Lower leg skin (tissue), 4 donors: ENCODE measurements at regions not wholly inside any gene's neighbourhood (a gene's known extent, or its start where the extent isn't known, plus 50 kb on each side); places are given as distances from the start of the nearest gene placed in this dataset.

Experiments
- DNase-seq, 2 donors: peaks; one replicate each; pipeline ENCODE4 v3.0.0-alpha.2; 2019; ENCODE audit warnings: low spot score in 2 of 2
- H3K4me3 ChIP-seq: fragments of 200-600 bp; sonication (generic); 2 replicates; pipeline ENCODE4 v1.5.1; 2017; ENCODE audit warnings: mild to moderate bottlenecking, low read depth; ENCODE audit not compliant: poor library complexity, severe bottlenecking
- POLR2A ChIP-seq, 2 donors: fragments of 450-650 bp; IDR thresholded peaks; one replicate each; pipeline ENCODE4 v1.6.1; 2016 to 2017; ENCODE audit warnings: antibody characterized with exemption in 2 of 2, mild to moderate bottlenecking in 1 of 2, moderate library complexity in 1 of 2
- WGBS, 2 donors: methylation state at CpG; one replicate each; pipeline ENCODE4 v1.1.5; 2018; 5-methylcytosine and 5-hydroxymethylcytosine counted together
- intact Hi-C: fragments of 100-400 bp; cut with DNase I; formaldehyde crosslinking; loops from one replicate; pipeline ENCODE4 v1.15.0; 2023; ENCODE audit warnings: low total_unique reads
- TF ChIP-seq, protein P1 (sequence below), 3 donors: fragments of 450-650 bp; IDR thresholded peaks; one replicate each; pipeline ENCODE4 v1.5.1; 2016; ENCODE audit warnings: antibody characterized with exemption in 3 of 3, mild to moderate bottlenecking in 3 of 3, moderate library complexity in 2 of 3

DNA sequence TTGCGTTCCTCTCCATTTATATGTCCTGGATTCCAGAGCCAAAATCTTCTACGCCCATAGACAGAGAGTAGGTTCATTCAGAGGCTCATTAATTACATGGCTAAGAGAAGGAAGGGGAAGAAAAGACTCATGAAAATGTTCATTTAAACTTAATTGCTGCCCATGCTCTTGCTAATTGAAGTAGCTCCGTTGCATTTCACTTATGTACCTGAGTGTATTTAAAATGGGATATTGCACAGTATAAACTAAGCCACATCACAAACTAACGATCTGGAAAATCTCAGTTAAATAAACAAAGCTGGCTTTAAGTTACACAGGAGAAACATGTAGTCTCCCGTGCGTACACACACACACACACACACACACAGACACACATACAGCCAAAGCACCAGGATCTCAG lies 269.2 kb downstream of the CDC5L start:
- no peak for DNase-seq
- intact Hi-C loops = loop anchor here (10.0 kb wide), 2 partner anchors 182 to 1268 kb away; no protein-coding TSS in a partner anchor
- TF ChIP-seq, protein P1, sequence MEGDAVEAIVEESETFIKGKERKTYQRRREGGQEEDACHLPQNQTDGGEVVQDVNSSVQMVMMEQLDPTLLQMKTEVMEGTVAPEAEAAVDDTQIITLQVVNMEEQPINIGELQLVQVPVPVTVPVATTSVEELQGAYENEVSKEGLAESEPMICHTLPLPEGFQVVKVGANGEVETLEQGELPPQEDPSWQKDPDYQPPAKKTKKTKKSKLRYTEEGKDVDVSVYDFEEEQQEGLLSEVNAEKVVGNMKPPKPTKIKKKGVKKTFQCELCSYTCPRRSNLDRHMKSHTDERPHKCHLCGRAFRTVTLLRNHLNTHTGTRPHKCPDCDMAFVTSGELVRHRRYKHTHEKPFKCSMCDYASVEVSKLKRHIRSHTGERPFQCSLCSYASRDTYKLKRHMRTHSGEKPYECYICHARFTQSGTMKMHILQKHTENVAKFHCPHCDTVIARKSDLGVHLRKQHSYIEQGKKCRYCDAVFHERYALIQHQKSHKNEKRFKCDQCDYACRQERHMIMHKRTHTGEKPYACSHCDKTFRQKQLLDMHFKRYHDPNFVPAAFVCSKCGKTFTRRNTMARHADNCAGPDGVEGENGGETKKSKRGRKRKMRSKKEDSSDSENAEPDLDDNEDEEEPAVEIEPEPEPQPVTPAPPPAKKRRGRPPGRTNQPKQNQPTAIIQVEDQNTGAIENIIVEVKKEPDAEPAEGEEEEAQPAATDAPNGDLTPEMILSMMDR (IDR thresholded peaks at IDR 0.05) = no peak
- no peak for TF ChIP-seq POLR2A (IDR thresholded peaks at IDR 0.05)
- no peak overlapping the region for H3K4me3 ChIP-seq
- 85 to 89% methylated on average over 6 of the region's 6 CpGs for WGBS, 2 donors

DNA sequence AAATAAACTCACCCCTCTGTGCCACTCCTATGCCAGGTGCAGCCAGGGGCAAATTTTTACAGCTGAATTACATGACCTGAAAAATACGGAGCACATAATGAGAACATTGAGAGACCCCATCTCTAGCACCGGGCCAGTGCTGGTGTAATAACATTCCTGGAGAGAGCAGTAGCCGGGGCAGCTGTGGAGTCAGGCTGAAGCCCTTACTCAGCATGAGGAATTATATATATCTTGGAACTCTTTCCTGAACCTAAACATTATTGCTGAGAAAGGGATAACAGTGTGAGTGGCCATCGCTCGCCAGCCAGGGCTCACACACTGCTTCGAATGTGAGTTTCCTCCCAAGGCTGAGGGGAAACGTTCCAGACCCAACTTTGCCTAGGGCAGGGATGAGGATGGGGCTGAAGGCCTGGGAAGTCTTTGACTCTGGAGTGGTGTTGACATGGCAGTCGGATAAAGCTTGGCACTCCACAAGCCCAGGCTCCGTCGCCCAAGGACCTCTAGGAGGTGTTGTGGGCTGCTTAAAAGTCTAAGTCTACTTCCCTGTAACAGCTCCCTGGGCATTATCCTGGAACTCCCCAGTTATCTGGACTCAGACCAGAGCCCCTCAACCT lies 269.8 kb downstream of the CDC5L start:
- no peak for TF ChIP-seq POLR2A (IDR thresholded peaks at IDR 0.05)
- TF ChIP-seq, protein P1 (IDR thresholded peaks at IDR 0.05) = no peak
- no peak for DNase-seq
- 92 to 96% methylated on average over 10 of the region's 10 CpGs for WGBS, 2 donors
- intact Hi-C loops = loop anchor here (10.0 kb wide), 2 partner anchors 183 to 1267 kb away; no protein-coding TSS in a partner anchor
- H3K4me3 ChIP-seq = no peak overlapping the region

DNA sequence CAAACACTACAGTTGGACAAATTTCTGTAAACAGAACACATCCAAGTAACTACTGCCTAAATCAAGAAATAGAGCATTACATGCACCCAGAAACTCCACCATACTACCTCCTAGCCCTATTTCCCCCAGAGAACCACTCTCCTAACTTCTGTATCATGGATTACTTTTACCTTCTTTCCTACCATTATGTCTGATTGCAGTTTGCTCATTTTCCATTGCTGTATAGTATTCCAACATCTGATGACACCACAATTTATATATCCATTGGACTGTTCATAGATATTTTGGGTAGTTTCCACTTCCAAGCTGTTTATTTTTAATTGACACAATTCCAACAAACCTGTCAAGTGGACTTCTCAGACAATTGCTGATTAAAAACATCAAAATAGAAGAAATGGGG lies 271.1 kb downstream of the CDC5L start:
- TF ChIP-seq POLR2A (IDR thresholded peaks at IDR 0.05) = no peak
- TF ChIP-seq, protein P1 (IDR thresholded peaks at IDR 0.05) = no peak
- H3K4me3 ChIP-seq = no peak overlapping the region
- intact Hi-C loops = loop anchor here (10.0 kb wide), 2 partner anchors 184 to 1266 kb away; no protein-coding TSS in a partner anchor
- no peak for DNase-seq

DNA sequence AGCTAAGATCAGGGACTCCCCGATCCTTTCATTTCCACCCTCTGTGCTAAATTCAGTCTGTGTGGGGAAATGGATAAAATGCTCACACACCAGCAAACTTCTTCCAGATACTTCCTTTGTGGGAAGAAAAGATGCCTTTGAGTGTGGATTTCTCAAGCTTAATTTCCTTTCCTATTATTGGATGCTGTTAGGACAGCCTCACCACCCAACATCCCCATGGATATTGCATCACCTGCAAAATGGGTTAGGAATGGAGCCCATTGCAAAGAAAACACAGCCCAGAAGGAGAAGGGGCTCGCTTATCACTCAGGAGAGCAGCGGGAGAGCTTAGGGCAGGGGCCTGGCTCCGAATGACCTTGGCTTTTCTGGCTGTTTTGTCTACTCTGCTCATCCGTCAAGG lies 272.2 kb downstream of the CDC5L start:
- intact Hi-C loops = loop anchor here (10.0 kb wide), 2 partner anchors 185 to 1265 kb away; no protein-coding TSS in a partner anchor
- no peak overlapping the region for H3K4me3 ChIP-seq
- DNase-seq = no peak
- WGBS, 2 donors = 94% methylated on average over 5 of the region's 5 CpGs
- no peak for TF ChIP-seq POLR2A (IDR thresholded peaks at IDR 0.05)

DNA sequence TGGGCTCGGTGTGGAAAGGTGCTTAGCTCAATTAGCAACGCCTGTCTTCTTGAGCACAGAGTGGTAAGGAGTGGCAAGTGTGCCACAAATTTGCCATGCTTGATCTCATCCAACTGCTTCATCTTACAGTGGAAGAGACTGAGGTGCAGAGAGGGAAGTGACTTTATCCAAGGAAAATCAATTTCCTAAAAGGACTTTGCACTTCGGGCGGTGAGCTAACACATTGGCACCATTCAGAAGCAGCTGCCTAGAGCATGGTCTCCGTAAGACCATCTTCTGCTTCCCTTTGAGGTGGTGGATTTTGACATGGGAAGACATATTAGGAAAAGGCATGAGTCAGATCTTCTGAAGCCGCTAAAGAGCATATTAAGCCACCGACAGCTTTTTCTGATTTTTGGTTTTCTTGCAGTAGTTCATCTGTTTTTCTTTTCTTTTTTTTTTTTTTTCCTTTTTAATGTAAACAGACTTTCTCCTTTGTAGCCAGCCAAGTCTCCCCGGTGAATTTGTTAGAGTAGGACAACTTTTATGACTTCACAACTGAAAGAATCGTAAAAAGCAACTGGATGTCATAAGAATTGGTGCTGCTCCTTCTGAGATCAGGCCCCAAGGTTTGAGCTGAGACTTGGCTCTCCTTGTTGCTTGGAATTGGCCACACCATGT lies 273.2 kb downstream of the CDC5L start:
- WGBS, 2 donors = 60 to 70% methylated on average over 9 of the region's 9 CpGs
- TF ChIP-seq, protein P1 (IDR thresholded peaks at IDR 0.05) = no peak
- TF ChIP-seq POLR2A (IDR thresholded peaks at IDR 0.05) = no peak
- intact Hi-C loops = no loop called here
- H3K4me3 ChIP-seq = no peak overlapping the region
- DNase-seq = no peak

DNA sequence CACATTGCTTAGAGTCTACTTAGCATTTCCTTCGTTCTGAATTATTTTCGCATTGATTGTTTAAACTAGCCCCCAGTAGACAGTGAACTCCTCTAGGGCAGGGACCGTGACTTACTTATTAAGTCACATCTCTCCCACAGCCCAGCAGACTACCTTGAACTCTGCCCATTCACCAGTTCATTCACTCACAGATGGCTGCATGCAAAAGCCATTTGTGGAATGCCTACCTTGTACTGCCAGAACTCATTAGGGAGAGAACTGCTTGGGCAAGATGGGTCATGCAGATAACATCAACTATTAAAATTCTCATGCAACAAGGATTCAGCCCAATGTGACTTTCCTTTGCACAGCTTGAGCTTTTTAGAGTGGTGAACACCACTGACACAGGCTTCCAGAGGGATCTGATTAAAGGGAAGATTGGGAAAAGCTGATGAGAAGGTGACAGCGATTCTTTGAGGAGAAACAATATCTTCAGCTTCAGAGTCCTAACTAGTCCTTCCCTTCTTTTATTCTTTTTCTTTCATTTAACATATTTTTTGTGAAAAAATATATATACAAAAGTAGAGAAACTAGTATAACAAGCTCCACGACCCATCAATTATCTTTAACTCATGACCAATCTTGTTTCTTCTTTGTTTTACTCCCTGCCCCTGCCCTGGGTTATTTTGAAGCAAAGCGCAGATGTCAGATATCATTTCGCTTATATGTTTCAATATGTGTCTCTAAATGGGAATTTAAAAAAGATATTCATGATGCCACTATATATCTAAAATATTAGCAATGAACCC lies 273.9 kb downstream of the CDC5L start:
- no peak overlapping the region for H3K4me3 ChIP-seq
- 49 to 52% methylated on average over 7 of the region's 7 CpGs for WGBS, 2 donors
- no peak for DNase-seq
- intact Hi-C loops = no loop called here
- TF ChIP-seq POLR2A (IDR thresholded peaks at IDR 0.05) = no peak
- TF ChIP-seq, protein P1 (IDR thresholded peaks at IDR 0.05) = no peak
